HG03139 (cell line): ENCODE measurements at regions not wholly inside any gene's neighbourhood (a gene's known extent, or its start where the extent isn't known, plus 50 kb on each side); places are given as distances from the start of the nearest gene placed in this dataset.
"Not testable (repeated sequence)": the region's sequence is repeated elsewhere in the genome, so short reads cannot be mapped to it uniquely, and the experiment has no call there.

Source experiments
- ATAC-seq: cut with Tn5 transposase; IDR thresholded peaks from one replicate; pipeline ENCODE4 v1.9.1; 2021; ENCODE audit not compliant: unreplicated experiment

DNA sequence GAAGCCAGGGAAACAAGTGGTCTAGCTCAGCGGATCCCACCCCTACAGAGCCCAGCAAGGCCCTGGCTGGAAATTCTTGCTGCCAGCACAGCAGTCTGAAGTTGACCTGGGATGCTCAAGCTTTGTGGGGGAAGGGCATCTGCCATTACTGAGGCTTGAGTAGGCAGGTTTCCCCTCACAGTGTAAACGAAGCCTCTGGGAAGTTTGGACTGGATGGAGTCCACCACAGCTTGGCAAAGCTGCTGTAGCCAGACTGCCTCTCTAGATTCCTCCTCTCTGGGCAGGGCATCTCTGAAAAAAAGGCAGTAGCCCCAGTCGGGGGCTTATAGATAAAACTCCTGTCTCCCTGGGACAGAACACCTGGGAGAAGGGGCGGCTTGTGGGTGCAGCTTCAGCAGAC, 365.9 kb upstream of the SALL1 start:
- not testable (repeated sequence) for ATAC-seq

DNA sequence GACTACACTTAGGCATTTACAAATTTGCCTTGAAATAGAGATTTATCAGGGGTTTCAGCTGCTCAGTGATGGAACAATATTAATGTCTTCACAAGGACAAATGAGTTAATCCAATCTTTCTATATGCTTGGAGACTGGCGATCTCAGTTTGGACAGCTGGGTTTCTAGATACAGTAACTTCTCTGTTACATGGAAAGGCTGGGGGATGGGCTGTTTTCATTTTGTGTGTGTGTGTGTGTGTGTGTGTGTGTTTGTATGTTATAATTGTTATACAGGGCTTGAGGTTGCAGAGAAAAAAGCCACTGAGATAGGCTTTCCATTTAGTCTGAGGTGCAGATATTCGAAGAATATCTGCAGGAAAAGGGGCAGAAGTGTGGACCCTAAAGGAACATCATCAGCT, 359.3 kb upstream of the SALL1 start:
- no peak for ATAC-seq

GRCh38 chr16:51509336-51509735, 358.3 kb upstream of the SALL1 start:
- ATAC-seq: no peak

DNA sequence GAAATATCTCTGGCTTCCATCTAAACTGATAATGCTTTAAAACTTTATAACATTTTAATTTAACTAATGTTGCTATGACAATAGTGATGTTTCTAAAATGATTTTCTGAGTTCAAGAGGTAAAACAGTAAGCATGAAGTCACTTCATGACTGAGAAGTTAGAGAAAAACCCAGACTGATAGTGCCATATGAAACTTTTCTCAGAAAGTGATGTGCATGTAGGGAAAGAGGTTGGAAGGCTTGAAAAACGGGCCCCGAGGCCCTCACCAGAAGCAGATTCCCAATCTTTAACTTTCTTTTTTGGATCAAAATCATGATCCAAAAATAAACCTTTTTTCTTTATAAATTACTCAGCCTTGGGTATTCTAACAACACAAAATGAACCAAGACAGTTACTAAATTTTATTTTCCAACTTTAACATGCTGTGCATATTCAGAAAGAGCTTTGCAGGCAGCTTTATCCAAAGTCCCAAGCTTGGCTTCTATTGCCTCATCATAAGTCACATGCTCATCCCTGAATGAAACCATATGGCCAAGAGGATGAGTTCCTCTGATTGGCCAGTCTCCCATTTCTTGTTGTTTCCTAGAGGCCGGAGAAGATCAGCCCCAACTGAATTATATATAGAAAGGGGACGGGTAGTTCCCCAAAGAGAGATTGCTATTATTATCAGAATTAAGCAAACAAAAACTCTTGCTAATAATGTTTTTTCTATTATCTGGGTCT, 357.6 kb upstream of the SALL1 start:
- no peak for ATAC-seq

DNA sequence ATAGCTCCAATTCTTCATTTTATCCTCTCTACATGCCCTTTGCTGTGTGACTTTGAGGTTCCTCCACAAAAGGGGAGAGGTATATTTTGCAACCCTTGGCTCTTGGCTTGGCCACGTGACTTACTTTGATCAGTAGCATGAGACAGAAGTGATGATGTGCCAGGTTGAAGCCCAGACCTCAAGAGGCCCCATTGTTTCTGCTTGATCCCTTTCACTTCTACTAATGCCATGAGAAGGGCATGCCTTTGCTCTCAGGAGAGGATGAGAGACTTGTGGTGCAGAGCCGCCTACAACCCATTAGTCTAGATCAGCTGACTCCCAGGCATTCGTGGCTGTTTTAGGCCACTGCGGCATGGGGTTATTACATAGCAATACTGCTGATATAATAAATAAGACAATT, 356.2 kb upstream of the SALL1 start:
- ATAC-seq: no peak

DNA sequence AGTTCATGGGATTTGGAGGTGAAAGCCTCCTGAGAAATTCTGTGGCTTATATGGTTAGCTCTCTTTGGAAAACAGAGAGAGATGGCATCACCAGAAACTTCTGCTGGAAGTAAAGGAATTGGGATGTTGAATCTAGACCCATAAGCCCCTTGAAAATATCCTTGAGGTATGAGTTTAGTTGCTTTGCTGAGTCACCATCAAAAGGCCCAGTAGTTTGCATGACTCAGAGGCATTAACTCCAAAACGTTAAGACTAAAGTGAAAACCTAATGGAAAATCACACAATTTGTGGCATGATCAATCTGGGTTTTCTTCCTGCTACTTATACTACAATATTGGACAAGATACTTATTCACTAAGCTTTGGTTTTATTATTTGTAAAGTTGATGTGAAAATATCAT, 349.2 kb upstream of the SALL1 start:
- no peak for ATAC-seq

DNA sequence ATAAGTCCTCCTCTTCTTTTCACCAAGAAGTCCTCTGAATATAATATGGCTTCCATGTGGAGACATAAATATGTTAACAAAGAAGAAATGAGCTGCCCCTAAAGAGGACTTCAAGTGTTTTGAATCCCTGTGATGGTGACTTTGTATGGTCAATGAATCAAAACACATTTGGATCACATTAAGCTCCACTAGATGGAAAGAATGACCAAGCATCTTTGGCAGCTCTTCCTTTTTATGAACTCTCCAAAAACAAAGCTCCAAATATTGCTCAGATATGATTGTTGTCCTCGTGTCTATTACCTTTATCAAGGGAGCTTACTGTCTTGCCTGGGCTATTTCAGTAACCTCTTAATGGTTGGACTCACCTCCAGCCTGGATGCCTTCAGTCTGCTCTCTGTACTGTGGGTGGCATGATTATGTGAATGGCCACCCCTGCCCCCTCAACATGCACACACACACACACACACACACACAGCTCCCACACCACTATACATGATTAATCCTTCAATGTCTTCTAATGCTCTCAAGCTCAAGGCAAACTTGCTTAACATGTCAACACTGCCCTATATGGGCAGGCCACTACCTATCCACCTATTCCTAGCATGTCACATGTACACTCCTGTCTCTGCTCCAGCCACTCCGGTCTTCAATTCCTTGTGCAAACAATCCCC, 346.6 kb upstream of the SALL1 start:
- no peak for ATAC-seq

- no peak for ATAC-seq
Measured at GRCh38 chr16:51490866-51491265, 339.8 kb upstream of the SALL1 start.

GRCh38 chr16:51487880-51488279, 336.8 kb upstream of the SALL1 start:
- no peak for ATAC-seq

DNA sequence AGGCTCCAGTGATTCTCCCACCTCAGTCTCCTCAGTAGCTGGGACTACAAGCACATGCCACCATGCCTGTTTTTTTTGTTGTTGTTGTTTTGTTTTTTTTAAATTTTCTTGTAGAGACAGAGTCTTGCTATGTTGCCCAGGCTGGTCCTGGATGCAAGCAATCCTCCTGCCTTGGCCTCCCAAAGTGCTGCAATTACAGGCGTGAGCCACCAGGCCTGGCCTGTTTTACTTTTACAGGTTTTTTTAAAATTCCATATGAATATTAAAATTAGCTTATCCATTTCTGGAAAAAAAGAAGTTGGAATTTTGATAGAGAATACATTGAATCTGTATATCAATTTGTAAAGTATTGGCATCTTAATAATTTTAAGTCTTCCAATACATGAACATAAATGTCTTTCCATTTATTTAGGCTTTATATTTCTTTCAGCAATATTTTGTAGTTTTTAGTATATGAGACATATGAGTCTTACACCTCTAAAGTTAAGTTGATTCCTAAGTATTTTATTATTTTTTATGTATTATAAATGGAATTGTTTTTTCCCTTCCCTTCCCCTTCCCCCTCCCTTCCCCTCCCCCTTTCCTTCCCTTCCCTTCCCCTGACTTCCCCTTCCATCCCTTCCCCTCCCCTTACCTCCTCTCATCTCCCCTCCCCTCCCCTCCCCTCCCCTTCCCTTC, 323.5 kb upstream of the SALL1 start:
- ATAC-seq: no peak

- ATAC-seq: no peak
Measured at GRCh38 chr16:51473091-51473490, 322.0 kb upstream of the SALL1 start.

DNA sequence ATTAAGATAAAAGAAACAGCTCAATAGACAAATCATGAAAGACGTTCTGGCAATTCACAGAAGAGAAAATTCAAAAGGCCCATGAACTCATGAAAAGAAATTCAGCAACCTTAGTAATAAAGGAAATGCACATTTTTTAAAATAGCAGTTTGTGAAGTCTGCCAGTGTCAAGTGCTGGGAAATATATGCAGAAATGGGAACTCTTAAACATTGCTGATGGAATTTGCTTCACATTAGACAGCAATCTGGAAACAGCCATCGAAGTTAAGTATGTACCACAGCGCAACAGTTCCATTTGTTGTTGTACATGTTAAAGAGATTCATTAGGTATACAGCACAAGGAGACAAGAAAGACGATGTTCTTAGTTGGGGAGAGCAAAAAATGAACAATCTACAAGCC, 319.4 kb upstream of the SALL1 start:
- no peak for ATAC-seq

DNA sequence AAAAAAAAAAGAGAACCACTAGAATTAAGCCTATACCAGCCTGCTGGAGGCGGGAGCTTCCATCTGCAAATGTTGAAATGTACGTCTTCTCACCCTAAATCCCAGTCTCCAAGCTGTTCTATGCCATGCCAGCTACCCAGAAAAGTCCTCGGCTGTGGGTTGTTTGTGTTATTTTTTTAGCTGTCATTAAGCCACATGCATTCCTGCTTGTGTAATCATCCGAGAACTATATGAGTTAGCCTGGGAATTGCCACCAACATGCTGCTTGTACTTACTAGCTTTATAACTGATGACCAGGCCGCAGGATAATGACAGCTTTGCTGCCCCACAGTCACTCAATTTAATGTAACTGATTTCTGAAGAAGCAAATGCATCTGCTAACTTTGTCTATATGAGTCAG, 313.9 kb upstream of the SALL1 start:
- no peak for ATAC-seq

- ATAC-seq: no peak
Measured at GRCh38 chr16:51461255-51461654, 310.2 kb upstream of the SALL1 start.

- no peak for ATAC-seq
Measured at GRCh38 chr16:51458356-51459140, 307.5 kb upstream of the SALL1 start.

DNA sequence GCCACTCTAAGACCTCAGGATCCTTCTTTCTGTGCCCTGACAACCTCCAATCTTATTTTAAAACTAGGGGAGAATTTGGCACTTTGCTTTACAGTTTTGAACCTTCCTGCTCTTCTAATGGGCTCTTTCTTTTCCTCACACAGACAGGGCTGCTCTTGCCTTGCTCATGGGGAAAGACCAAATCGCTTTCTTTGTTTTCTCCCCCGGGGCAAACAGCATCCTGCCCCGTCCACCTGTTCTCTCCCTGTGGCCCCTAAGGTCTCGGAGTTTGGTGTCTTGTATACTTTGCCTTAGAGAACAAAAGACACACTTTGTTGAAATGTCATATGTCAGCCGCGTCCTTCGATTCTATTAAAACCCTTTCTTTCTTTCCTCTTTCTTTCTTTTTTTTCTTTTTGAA, 306.7 kb upstream of the SALL1 start:
- ATAC-seq: no peak

- no peak for ATAC-seq
Measured at GRCh38 chr16:51455398-51455797, 304.3 kb upstream of the SALL1 start.

GRCh38 chr16:51453251-51453650, 302.2 kb upstream of the SALL1 start:
- no peak for ATAC-seq

GRCh38 chr16:51450909-51451308, 299.8 kb upstream of the SALL1 start:
- no peak for ATAC-seq

- ATAC-seq: no peak
Measured at GRCh38 chr16:51450376-51450775, 299.3 kb upstream of the SALL1 start.

- no peak for ATAC-seq
Measured at GRCh38 chr16:51449441-51449840, 298.4 kb upstream of the SALL1 start.

- ATAC-seq: no peak
Measured at GRCh38 chr16:51445250-51445649, 294.2 kb upstream of the SALL1 start.
